Uterus (tissue), 2 donors: ENCODE measurements at regions not wholly inside any gene's neighbourhood (a gene's known extent, or its start where the extent isn't known, plus 50 kb on each side); places are given as distances from the start of the nearest gene placed in this dataset.

Source experiments
- POLR2A ChIP-seq, 2 donors: fragments of 450-650 bp; IDR thresholded peaks; one replicate each; pipeline ENCODE4 v1.6.1; 2016; ENCODE audit warnings: antibody characterized with exemption in 2 of 2, mild to moderate bottlenecking in 1 of 2, moderate library complexity in 1 of 2
- TF ChIP-seq, protein P1 (sequence below), 4 experiments: fragments of 200-600 bp in 2 of 4; fragments of 450-650 bp in 2 of 4; sonication (generic) in 2 of 4; IDR thresholded peaks; one replicate each; pipeline ENCODE4 v1.5.1; 2016 to 2019; ENCODE audit warnings: antibody characterized with exemption in 4 of 4, mild to moderate bottlenecking in 2 of 4, moderate library complexity in 1 of 4

GRCh38 chr7:155205368-155206317 lies 92.0 kb upstream of the INSIG1 start:
- TF ChIP-seq, protein P1, sequence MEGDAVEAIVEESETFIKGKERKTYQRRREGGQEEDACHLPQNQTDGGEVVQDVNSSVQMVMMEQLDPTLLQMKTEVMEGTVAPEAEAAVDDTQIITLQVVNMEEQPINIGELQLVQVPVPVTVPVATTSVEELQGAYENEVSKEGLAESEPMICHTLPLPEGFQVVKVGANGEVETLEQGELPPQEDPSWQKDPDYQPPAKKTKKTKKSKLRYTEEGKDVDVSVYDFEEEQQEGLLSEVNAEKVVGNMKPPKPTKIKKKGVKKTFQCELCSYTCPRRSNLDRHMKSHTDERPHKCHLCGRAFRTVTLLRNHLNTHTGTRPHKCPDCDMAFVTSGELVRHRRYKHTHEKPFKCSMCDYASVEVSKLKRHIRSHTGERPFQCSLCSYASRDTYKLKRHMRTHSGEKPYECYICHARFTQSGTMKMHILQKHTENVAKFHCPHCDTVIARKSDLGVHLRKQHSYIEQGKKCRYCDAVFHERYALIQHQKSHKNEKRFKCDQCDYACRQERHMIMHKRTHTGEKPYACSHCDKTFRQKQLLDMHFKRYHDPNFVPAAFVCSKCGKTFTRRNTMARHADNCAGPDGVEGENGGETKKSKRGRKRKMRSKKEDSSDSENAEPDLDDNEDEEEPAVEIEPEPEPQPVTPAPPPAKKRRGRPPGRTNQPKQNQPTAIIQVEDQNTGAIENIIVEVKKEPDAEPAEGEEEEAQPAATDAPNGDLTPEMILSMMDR (IDR thresholded peaks at IDR 0.05) = no peak
- TF ChIP-seq POLR2A (IDR thresholded peaks at IDR 0.05) = peak; percentile 35 to 47
